ENCODE measurements at regions not wholly inside any gene's neighbourhood (a gene's known extent, or its start where the extent isn't known, plus 50 kb on each side); places are given as distances from the start of the nearest gene placed in this dataset.

DNA sequence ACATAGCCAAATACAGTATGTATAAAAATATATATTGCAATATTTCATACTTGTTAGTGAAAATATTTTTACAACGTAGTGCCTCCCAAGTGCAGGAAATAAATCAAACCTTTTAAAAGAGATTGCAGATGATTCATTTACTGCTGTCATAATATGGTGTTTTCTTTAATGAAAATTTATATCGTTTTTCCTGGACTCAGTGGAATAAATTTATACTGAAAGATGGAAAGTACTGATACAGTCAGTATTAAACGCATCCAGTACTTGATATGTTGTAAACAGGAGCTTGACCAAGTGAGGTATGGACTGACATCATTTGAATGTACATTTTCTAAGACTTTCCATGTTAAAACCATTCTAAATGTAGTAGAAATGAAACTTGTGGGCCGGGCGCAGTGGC, 143.4 kb upstream of the ZNF608 start:
- TF ChIP-seq, protein P1, sequence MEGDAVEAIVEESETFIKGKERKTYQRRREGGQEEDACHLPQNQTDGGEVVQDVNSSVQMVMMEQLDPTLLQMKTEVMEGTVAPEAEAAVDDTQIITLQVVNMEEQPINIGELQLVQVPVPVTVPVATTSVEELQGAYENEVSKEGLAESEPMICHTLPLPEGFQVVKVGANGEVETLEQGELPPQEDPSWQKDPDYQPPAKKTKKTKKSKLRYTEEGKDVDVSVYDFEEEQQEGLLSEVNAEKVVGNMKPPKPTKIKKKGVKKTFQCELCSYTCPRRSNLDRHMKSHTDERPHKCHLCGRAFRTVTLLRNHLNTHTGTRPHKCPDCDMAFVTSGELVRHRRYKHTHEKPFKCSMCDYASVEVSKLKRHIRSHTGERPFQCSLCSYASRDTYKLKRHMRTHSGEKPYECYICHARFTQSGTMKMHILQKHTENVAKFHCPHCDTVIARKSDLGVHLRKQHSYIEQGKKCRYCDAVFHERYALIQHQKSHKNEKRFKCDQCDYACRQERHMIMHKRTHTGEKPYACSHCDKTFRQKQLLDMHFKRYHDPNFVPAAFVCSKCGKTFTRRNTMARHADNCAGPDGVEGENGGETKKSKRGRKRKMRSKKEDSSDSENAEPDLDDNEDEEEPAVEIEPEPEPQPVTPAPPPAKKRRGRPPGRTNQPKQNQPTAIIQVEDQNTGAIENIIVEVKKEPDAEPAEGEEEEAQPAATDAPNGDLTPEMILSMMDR (IDR thresholded peaks at IDR 0.05), result no peak
- TF ChIP-seq EP300 (IDR thresholded peaks at IDR 0.05) (no peak), POLR2AphosphoS5 (IDR thresholded peaks at IDR 0.05) (no peak)

Measured in esophagus muscularis mucosa (tissue), 4 donors.